ENCODE measurements at regions not wholly inside any gene's neighbourhood (a gene's known extent, or its start where the extent isn't known, plus 50 kb on each side); places are given as distances from the start of the nearest gene placed in this dataset.
A peak's percentile ranks its signal among the peaks of the same experiment; 100 is the strongest.

DNA sequence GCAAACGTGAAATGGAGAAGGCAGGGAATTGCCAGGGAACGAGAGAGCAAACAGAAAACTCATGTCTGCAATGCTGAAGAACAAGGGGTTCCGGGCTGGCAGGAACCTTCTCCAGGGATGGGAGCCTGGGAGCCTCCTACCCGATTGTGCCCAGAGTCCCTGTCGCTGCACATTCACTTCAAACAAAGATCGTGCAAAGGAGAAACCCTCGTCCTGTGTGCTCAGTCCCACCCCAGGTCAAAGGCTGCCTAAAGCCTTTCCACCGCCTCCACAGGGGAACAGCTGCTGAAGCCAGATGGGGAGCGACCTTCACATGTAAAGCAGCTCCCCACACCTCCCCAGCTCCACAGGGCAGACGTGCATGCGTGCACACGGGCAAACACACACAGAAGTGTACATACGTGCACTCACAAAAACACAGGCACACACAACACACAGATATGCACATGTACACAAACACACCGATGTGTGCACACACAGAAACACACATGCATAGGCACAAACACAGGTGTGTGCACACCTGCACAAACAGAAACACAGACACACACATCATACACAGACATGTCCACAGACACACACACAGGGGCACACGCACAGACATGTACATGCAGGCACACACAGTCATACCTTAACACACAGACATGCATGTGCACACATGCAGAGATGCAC lies 460.1 kb upstream of the SALL3 start:
- DNase-seq (ENCODE audit: low spot score in 2 of 2): peak in 1 of 2 donors; percentile 54
- no peak overlapping the region for H3K4me3 ChIP-seq (ENCODE audit: low read depth, poor library complexity, severe bottlenecking)
- WGBS, 2 donors: 81 to 86% methylated on average over 15 of the region's 15 CpGs
- TF ChIP-seq POLR2A (IDR thresholded peaks at IDR 0.05) (no peak), CTCF (IDR thresholded peaks at IDR 0.05) (no peak)
- intact Hi-C loops (cut with DNase I; ENCODE audit: low total_unique reads): no loop called here

GRCh38 chr18:78521136-78521535 lies 458.5 kb upstream of the SALL3 start:
- no peak for TF ChIP-seq CTCF (IDR thresholded peaks at IDR 0.05)
- TF ChIP-seq POLR2A (IDR thresholded peaks at IDR 0.05): no peak
- peak in 1 of 2 donors; percentile 56 for DNase-seq (ENCODE audit: low spot score in 2 of 2)
- no peak overlapping the region for H3K4me3 ChIP-seq (ENCODE audit: low read depth, poor library complexity, severe bottlenecking)
- intact Hi-C loops (cut with DNase I; ENCODE audit: low total_unique reads): no loop called here
- WGBS, 2 donors: 56 to 64% methylated on average over 10 to 11 of the region's 11 CpGs

DNA sequence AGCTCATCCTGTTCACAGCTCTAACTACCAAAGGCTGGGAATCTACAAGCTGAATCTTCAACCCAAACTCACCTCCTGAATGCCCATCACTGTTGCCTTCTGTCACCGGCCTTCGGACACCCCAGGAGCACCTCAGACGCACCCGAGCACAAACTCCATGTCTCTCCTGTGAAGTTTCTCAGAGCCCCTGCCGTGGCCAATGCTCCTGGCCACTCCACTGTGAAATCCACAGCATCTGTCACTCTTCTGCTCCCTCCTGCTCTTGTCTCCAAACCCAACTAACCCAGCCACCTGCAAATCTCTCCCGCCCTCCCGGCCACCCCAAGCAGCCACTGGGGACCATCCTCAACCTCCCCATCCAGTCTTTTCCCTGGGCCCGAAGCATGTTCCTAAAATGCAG lies 457.9 kb upstream of the SALL3 start:
- WGBS, 2 donors: 93 to 94% methylated on average over 8 of the region's 8 CpGs

DNA sequence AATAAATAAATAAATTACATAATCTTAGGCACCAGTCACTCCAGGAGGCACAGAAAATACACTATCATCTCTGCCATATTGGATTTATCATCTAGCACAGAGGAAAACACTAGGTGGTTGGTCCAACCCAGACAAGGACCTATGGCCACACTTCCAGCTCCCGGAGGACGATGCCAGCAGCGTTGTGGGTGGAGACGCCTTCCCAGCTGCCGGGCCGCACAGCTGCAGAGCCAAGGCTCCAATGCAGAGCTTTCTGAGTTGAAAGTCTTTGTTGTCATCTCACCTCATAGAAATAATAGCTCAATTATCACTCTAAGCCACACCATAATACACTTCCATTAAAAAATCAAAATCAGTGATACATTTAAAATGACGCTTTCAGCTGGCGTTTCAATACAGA lies 457.1 kb upstream of the SALL3 start:
- intact Hi-C loops (cut with DNase I; ENCODE audit: low total_unique reads): no loop called here
- no peak for DNase-seq (ENCODE audit: low spot score in 2 of 2)
- H3K4me3 ChIP-seq (ENCODE audit: low read depth, poor library complexity, severe bottlenecking): no peak overlapping the region
- TF ChIP-seq CTCF (IDR thresholded peaks at IDR 0.05) (no peak), POLR2A (IDR thresholded peaks at IDR 0.05) (no peak)
- WGBS, 2 donors: 92 to 96% methylated on average over 8 of the region's 8 CpGs

More for the DNA sequence above, 457.9 kb upstream of the SALL3 start:
- TF ChIP-seq CTCF (IDR thresholded peaks at IDR 0.05) (no peak), POLR2A (IDR thresholded peaks at IDR 0.05) (no peak)
- H3K4me3 ChIP-seq (ENCODE audit: low read depth, poor library complexity, severe bottlenecking): no peak overlapping the region
- peak in 1 of 2 donors; percentile 46 for DNase-seq (ENCODE audit: low spot score in 2 of 2)
- intact Hi-C loops (cut with DNase I; ENCODE audit: low total_unique reads): no loop called here

GRCh38 chr18:78523850-78524249 lies 455.8 kb upstream of the SALL3 start:
- DNase-seq (ENCODE audit: low spot score in 2 of 2): peak in 1 of 2 donors; percentile 81
- no peak overlapping the region for H3K4me3 ChIP-seq (ENCODE audit: low read depth, poor library complexity, severe bottlenecking)
- TF ChIP-seq CTCF (IDR thresholded peaks at IDR 0.05) (no peak), POLR2A (IDR thresholded peaks at IDR 0.05) (no peak)
- 85 to 89% methylated on average over 12 of the region's 12 CpGs for WGBS, 2 donors
- intact Hi-C loops (cut with DNase I; ENCODE audit: low total_unique reads): no loop called here
